ENCODE measurements at regions not wholly inside any gene's neighbourhood (a gene's known extent, or its start where the extent isn't known, plus 50 kb on each side); places are given as distances from the start of the nearest gene placed in this dataset.
A peak's percentile ranks its signal among the peaks of the same experiment; 100 is the strongest.

DNA sequence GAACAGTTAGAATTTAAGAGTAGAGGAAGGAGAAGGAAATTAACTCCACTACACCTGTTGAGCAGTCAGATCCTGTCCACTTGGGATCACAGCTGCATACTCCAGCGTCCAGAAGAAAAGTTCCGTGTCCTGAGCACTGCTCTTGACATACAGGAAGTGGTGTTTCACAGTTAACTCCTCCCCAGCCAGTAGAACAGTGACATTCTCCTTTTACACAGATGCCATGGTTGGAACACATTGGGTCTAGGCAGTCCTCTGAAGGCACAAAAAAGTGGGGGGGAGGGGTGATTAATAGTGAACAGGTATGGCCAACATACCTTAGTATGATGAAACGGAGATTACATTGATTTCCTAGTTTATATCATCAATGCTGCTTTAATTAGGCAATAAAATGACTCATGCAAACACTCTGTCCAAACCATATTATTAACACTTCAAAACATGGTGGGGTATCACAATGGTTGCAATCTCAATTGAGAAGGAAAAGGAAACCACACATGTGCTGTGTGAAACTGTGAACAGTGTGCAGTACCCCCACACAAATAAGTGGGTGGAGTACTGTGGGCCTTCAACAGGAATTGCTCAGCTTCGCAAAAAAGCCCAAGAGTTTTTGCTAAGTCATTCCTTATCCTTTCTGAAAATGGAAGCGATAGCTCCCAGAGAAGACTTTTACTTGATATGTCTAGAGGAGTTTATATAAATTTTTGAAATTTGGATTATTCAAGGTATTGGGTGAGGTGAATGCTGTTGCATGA lies 295.6 kb downstream of the SH2D1A start (continued):
- TF ChIP-seq NFE2 (IDR thresholded peaks at IDR 0.05; ENCODE audit: low read depth) (peak; percentile 89), YY1 (IDR thresholded peaks at IDR 0.05; ENCODE audit: borderline replicate concordance in 1 of 3, control insufficient read depth in 1 of 3, extremely low read depth in 1 of 3, insufficient read depth in 3 of 3, insufficient read length in 1 of 3, insufficient replicate concordance in 2 of 3, low read depth in 1 of 3, low read length in 2 of 3) (no peak), ARID1B (IDR thresholded peaks at IDR 0.05) (0 out of 2 replicates have a peak, but pooled peaks have one; percentile 11), YBX1 (IDR thresholded peaks at IDR 0.05) (no peak), TCF7 (IDR thresholded peaks at IDR 0.05; ENCODE audit: borderline replicate concordance) (no peak), CBX8 (IDR thresholded peaks at IDR 0.05; ENCODE audit: borderline replicate concordance, extremely low read depth, low read depth, low read length, poor library complexity, severe bottlenecking) (no peak), ILK (tag; IDR thresholded peaks at IDR 0.05; ENCODE audit: borderline replicate concordance, low read depth) (no peak), ZSCAN29 (IDR thresholded peaks at IDR 0.05) (no peak), CSDE1 (IDR thresholded peaks at IDR 0.05) (no peak), ARHGAP35 (IDR thresholded peaks at IDR 0.05; ENCODE audit: partially characterized antibody) (no peak), POU5F1 (IDR thresholded peaks at IDR 0.05; ENCODE audit: borderline replicate concordance, low read depth, low read length, partially characterized antibody) (no peak), KDM1A (IDR thresholded peaks at IDR 0.05) (no peak)
- TF ChIP-seq, protein P1, sequence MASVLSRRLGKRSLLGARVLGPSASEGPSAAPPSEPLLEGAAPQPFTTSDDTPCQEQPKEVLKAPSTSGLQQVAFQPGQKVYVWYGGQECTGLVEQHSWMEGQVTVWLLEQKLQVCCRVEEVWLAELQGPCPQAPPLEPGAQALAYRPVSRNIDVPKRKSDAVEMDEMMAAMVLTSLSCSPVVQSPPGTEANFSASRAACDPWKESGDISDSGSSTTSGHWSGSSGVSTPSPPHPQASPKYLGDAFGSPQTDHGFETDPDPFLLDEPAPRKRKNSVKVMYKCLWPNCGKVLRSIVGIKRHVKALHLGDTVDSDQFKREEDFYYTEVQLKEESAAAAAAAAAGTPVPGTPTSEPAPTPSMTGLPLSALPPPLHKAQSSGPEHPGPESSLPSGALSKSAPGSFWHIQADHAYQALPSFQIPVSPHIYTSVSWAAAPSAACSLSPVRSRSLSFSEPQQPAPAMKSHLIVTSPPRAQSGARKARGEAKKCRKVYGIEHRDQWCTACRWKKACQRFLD (CRISPR knock-in tag; IDR thresholded peaks at IDR 0.05) = peak; percentile 38; the same call in 1 of the 2 replicates
- TF ChIP-seq, protein P2, sequence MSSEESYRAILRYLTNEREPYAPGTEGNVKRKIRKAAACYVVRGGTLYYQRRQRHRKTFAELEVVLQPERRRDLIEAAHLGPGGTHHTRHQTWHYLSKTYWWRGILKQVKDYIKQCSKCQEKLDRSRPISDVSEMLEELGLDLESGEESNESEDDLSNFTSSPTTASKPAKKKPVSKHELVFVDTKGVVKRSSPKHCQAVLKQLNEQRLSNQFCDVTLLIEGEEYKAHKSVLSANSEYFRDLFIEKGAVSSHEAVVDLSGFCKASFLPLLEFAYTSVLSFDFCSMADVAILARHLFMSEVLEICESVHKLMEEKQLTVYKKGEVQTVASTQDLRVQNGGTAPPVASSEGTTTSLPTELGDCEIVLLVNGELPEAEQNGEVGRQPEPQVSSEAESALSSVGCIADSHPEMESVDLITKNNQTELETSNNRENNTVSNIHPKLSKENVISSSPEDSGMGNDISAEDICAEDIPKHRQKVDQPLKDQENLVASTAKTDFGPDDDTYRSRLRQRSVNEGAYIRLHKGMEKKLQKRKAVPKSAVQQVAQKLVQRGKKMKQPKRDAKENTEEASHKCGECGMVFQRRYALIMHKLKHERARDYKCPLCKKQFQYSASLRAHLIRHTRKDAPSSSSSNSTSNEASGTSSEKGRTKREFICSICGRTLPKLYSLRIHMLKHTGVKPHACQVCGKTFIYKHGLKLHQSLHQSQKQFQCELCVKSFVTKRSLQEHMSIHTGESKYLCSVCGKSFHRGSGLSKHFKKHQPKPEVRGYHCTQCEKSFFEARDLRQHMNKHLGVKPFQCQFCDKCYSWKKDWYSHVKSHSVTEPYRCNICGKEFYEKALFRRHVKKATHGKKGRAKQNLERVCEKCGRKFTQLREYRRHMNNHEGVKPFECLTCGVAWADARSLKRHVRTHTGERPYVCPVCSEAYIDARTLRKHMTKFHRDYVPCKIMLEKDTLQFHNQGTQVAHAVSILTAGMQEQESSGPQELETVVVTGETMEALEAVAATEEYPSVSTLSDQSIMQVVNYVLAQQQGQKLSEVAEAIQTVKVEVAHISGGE (CRISPR knock-in tag; IDR thresholded peaks at IDR 0.05) = peak in 1 of 3 experiments; percentile 39; a peak in 1 of 6 replicates
- TF ChIP-seq, protein P3, sequence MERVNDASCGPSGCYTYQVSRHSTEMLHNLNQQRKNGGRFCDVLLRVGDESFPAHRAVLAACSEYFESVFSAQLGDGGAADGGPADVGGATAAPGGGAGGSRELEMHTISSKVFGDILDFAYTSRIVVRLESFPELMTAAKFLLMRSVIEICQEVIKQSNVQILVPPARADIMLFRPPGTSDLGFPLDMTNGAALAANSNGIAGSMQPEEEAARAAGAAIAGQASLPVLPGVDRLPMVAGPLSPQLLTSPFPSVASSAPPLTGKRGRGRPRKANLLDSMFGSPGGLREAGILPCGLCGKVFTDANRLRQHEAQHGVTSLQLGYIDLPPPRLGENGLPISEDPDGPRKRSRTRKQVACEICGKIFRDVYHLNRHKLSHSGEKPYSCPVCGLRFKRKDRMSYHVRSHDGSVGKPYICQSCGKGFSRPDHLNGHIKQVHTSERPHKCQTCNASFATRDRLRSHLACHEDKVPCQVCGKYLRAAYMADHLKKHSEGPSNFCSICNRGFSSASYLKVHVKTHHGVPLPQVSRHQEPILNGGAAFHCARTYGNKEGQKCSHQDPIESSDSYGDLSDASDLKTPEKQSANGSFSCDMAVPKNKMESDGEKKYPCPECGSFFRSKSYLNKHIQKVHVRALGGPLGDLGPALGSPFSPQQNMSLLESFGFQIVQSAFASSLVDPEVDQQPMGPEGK (CRISPR knock-in tag; IDR thresholded peaks at IDR 0.05; ENCODE audit: borderline replicate concordance) = no peak
- TF ChIP-seq, protein P4, sequence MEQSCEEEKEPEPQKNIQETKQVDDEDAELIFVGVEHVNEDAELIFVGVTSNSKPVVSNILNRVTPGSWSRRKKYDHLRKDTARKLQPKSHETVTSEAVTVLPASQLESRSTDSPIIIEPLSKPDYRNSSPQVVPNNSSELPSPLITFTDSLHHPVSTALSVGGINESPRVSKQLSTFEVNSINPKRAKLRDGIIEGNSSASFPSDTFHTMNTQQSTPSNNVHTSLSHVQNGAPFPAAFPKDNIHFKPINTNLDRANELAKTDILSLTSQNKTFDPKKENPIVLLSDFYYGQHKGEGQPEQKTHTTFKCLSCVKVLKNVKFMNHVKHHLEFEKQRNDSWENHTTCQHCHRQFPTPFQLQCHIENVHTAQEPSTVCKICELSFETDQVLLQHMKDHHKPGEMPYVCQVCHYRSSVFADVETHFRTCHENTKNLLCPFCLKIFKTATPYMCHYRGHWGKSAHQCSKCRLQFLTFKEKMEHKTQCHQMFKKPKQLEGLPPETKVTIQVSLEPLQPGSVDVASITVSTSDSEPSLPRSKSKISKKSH (CRISPR knock-in tag; IDR thresholded peaks at IDR 0.05) = no peak

All from K562 (cell line).